ENCODE measurements at regions not wholly inside any gene's neighbourhood (a gene's known extent, or its start where the extent isn't known, plus 50 kb on each side); places are given as distances from the start of the nearest gene placed in this dataset.
"Not testable (repeated sequence)": the region's sequence is repeated elsewhere in the genome, so short reads cannot be mapped to it uniquely, and the experiment has no call there.

DNA sequence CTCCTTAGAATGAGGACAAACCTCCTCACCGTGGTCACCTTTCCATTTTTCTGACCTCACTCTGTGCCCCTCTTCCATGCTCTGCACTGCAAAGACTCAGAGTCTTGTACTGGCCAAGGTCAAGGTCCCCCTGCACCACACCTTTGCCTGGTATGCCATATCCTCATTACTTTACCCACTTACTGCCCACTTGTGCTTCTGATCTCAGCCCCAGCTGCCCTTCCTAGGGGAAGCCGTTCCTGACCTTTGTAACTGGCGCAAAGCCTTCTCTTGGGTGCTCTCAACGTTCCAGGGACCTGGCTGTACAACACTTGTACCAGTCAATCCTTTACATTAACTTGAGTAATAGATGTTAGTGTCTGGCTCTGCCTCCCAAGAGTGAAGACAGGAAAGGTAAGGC, 256.0 kb downstream of the SV2B start:
- no peak for DNase-seq

DNA sequence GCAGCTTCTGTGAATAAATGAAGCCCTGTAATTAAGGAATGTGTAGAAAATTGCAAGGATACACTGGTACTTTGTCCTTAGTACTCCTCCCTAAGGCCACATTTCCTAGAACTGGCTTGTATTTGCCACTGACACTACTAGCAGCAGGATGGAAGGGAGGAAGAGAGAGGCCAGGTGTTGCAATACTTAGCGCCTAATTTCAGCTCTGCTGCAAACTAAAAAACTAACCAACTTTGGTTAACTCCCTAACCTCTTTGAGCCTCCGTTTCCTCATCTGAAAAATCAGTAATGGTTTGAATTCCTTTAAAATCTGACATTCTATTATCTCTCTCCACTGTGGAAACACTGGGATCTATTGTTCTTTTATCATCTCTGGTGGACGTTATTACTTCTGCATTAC, 257.0 kb downstream of the SV2B start:
- no peak for DNase-seq

DNA sequence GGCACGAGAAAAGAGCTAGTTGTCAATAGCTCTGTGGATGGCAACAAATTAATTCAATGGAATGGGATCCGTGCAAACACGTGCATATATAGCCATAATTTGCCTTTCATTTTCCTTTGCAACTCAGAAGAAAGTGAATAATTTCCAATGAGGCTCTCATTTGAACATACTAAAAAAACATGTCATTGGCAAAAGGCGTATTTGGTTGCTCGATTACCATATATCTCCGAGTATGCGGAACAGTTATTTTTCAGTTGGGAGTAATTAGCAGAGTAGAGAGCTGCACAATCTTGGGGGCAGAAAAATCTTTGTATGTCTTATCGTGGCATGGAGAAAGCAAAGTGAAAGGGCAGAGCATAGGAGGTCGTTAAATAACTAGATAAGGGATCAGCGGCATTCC, 257.4 kb downstream of the SV2B start:
- DNase-seq, result no peak

DNA sequence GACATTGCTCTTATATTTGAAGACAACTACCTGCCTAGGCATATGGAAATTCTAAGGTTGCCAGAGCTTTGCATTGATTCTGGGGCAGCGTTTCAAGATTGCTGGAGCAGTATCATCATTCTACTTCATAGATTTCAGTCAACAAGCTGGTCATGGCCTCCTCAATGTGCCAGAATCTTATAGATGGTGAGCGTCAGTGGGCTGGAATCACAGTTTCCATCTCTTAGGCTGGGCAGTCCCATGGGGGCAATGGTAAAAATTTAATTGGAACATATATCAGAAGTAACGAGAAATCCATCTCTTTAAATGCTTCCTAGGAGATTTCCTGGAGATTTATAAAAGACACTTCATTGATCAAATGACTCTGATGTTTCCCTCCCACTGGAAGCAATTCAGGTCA, 258.3 kb downstream of the SV2B start:
- no peak for DNase-seq

DNA sequence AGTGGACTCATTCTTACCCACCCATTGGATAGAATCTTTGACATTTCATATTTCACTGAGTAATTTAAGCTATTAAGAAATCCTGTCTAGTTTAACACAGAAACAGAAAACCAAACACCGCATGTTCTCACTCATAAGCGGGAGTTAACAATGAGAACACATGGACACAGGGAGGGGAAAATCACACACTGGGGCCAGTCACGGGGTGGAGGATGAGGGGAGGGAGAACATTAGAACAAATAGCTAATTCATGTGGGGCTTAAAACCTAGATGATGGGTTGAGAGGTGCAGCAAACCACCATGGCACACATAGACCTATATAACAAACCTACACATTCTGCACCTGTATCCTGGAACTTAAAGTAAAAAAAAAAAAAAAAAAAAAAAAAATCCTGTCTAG, 261.6 kb downstream of the SV2B start:
- not testable (repeated sequence) for DNase-seq

DNA sequence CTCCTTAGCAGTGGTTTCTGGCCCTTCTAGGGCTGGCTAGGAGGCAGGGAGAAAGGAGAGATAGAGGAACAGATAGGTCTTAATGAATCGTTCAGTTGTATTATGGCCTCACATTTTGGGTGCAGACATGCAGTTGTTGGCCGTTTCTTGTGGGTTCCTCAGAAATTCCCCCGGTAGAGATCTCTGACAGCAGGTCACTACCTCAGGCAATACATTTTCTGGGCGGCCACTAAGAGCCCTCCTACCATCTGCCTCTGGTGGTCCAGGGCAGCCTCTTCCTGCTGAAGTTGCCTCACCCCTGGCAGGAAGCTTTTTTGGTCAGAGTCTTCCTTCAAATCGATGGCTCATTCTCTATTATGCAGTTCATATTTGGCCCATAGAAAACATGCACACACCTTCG, 266.1 kb downstream of the SV2B start:
- DNase-seq, result no peak

DNA sequence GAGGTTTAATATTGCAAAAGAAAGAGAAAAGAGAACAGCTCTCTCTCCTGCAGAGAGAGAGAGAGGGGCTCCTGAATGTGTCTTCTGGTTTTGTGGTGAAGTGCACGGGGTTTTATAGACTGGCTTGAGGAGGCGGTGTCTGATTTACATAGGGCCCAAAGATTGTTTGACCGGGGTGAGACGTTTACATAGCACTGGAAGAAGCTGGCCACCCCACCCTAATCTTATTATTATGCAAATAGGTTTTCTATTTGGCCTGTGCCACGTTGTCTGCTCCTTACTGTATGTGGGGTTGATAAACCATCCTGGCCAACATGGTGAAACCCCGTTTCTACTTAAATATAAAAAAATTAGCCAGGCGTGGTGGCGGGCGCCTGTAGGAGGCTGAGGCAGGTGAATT, 268.6 kb downstream of the SV2B start:
- DNase-seq, result no peak

DNA sequence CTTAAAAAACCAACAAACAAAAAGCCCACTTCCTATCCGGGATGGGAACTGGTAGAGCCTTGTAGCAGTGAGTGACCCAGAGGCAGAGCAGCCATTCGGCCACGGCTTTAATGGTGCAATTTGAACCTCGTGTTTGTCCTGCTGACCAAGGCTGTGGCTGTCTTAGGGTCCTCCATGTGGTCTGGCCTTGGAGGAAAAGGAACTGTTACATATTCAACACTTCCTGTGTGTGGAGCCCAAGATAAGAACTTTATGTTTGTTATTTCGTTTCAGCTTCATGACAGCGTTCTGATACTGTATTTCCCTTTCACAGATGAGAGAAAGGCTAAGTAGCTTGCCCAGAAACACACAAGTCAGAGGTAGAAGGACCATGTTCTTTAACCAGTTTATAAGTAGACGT, 269.8 kb downstream of the SV2B start:
- no peak for DNase-seq

DNA sequence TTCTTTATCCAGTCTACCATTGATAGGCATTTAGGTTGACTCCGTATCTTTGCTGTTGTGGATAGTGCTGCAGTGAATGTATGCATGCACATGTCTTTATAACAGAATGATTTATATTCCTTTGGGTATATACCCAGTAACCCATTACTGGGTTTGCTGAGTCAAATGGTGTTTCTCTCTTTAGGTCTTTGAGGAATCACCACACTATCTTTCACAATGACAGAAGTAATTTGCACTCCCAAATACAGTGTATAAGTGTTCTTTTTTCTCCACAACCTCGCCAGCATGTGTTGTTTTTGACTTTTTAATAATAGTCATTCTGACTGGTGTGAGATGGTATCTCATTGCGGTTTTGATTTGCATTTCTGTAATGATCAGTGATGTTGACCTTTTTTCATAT, 271.3 kb downstream of the SV2B start:
- DNase-seq, result not testable (repeated sequence)

DNA sequence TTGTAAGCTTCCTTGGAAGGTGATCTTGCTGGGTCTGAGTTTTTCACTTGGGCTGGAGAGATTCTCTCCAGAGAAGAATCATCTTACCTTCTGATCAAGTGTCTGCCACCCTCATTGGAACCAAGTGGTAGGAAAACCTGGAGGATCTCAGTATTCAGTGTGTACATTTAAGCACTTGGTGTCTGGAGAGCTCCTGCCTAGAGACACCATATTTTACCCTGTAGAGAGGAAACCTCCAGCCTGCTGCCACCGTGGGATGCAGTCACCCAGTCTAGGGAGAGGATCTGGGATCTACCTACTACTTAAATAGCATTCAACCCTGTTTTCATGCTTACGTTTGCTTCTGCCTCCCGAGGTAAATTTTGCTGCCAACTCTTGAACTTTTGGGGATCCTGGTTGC, 274.3 kb downstream of the SV2B start:
- no peak for DNase-seq

DNA sequence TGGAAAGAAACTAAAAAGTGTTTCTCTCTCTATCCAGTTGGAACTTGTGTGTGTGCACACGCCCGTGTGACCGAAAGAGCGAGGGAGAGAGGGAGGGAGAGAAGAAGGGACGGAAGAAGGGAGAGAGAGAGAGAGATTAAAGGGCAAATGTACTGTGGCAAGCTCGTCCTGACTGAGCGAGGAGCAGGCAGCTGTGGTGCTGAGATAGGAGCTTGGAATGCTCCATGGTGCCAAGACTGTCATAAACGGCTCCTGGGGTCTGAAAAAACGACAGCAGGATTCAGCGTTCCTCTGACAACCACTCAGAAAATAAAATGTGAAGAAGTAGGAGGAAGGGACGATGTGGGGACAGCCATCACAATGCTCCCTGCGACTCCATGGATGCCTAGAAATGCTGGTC, 276.0 kb downstream of the SV2B start:
- DNase-seq, result no peak

DNA sequence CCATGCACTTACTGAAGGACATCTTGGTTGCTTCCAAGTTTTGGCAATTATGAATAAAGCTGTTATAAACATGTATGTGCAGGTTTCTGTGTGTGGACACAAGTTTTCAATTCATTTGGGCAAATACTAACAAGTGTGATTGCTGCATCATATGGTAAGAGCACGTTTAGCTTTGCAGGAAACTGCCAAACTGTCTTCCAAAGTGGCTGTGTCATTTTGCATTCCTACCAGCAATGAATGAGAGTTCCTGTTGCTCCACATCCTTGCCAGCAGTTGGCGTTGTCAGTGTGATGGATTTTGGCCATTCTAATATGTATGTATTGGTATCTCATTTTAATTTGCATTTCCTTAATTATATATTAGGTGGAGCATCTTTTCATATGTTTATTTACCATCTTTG, 280.1 kb downstream of the SV2B start:
- DNase-seq, result no peak

DNA sequence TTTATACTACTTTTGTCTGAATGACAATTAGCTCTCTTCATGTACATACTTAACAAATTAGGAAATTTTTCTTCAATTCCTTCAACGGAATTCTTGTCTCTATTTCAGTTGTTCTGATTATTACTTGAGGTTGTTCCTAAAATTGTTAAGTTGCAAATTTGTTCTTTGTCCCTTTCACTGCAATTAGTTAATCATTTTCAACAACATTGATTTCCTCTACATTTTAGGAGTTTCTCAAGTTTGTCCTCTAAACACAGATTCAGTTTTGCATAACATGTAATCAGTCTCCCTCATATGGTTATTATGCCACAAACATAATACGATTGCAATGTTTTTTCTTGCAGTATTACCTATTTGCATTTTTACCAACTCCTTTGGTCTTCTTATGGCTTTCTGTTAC, 283.5 kb downstream of the SV2B start:
- no peak for DNase-seq

DNA sequence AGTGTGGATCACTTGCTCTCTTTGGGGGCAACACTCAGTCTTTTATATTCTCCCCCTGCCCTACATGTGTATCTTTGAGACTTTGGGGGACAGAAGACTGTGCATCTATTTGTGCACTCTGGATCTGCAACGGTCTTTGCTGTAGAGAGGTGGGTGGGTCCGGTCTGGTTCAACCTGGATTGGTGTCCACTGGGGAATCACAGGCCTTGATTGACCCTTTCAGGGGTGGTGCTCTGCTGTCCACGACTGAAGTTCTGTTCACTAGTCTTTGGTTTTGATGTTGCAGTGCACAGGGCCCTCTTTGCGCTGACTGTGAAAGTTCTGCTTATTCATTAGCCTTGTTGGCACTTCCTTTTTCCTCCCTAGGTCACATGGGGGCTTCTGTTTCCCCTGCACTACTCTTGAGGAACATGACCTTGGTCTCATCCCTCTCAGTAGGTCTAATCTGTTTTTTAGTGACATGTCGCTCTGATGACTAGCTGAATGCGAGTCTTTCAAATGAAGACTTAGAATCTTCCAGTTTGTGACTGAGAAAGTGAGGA, 284.2 kb downstream of the SV2B start:
- DNase-seq, result no peak

DNA sequence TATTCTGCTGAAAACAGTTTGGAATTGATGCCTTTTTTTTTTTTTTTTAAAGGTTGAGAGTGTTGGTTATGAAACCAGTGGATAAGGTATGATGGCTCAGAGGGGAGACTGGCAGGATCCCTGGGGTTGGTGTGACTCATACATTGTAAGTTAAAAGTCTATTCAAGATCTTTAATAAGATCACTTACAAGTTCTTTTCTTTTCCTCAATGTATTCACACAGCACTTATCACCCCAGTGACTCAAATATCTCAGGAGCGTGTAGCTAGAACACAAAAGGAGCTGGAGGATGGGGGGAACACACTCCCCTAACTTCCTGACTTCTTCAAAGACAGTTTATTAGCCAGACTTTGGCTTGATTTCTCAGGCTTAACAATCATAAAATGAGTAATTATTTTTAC, 285.3 kb downstream of the SV2B start:
- DNase-seq, result no peak

DNA sequence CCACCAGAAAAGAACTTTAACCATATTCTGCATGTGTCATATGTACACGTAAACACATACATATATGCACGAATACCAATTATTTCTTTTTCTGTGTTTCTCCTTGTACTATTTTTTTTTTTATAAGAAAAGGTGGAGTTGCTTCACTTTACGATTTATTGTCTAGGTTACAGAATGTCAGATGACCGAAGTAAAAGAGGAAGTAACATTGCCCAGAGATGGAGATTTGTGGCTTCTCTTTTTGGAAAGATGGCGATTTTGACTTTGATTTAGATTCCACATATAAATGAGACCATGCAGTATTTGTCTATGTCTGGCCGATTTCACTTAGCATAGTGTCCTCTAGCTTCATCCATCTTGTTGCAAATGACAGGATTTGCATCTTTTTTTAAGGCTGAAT, 293.1 kb downstream of the SV2B start:
- no peak for DNase-seq

DNA sequence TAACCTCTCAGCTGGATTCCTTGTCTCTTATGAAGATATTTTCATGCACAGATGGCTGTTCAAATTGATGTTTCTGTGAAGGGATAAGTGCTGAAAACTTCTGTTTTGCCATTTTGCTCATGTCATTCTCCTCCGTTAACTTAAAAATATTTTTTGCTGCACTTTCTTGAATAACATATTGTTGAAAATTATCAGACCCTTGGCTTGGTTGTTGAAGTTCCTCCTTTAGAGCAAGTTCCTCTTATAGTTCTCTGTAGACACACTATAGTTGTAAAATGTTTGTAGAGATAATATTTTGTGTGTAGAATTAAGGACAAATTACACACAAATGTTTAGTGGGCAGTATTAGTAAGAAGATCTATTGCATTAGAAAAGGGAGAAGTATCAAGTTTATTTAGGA, 300.4 kb downstream of the SV2B start:
- DNase-seq, result no peak

DNA sequence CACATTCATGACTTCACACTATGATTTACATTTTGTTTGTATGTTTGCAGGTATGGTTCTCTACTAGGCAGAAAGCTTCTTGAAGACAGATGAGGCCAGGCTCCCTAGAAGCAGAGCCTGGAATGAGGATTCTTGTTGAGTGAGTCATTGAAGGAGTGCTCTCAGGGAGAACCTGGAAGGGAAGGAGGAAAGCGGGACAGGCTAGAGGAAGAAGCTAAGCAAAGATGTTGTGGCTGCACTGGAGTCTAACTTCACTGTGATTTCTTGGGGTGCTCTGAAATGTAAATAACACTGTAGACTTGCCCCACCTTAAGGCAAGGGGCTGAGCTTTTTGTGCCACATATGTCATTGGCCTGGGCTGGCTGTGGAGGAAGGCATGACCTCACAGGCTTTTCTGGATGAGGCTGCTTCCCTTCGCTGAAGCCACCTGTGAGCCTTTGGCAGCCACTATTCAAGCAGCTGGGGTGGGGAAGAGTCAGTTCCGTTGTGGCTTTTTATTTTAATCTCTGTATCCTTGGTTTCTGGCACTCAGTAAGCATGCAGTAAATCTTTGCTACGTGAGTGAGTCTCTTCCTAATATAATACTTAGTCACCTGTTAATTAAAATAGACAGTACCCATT, 307.3 kb downstream of the SV2B start:
- DNase-seq, result no peak

DNA sequence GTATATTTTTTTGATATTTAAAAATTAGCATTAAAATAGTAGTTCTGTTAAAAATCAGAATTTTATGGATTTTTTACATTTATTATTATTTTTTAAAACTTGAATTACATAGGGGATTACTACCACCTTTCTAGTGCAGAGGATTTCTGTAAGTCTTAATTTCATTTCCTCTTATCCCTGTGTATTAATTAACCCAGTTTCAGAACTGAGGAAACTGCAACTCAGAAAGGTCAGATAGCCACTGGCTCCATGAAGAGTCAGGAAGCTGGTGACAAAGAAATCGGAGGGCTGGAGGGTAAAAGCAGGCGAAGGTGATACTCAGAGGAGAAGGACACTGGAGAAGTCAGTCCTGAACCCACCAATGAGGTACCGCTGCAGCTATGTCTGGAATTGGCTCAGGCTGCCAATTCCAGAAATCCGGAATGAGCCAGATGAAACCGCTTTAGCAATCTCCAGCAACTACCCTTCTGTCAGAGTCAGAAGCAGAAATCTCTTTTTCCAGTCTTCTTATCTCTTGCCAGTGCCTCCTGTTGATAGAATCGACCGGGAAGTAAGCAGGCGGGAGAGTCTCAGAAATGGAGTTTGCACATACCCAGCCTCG, 308.5 kb downstream of the SV2B start:
- DNase-seq, result no peak

DNA sequence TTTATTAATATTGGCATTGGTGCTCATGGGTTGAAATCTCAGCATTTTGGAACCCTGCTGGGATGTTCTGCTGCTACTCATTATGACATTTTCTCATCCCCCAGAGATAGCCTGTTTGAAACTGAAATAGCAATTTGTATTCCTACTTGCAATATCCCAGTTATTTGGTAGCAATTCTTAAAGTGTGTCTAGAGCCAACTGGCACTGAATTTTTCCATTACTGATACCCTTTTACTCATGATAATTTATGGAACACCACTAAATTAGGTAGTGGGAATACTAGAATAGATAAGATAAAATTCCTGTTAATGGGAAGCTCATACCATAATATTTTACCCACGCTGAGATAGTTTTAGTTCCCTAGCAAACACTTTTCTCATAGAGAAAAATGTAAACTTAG, 309.3 kb downstream of the SV2B start:
- DNase-seq, result no peak

DNA sequence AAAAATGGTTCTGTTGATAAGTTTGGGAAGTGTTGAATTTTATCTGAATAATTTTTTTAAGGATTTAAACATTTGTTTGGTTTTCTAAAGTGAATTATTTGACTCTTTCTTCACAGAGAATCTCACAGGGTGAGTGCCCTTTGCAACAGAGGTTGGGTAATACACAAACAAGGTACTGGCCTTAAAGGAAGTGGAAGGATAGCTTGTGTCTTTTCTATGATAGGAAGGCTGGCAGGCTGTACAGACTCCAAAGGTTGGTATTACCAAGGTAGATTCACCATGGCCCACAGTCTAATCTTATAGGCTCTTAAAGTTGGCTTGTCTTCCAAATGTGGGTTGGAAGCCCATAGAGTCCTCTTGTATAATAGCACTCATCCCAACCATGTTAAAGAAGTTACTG, 311.5 kb downstream of the SV2B start:
- no peak for DNase-seq

DNA sequence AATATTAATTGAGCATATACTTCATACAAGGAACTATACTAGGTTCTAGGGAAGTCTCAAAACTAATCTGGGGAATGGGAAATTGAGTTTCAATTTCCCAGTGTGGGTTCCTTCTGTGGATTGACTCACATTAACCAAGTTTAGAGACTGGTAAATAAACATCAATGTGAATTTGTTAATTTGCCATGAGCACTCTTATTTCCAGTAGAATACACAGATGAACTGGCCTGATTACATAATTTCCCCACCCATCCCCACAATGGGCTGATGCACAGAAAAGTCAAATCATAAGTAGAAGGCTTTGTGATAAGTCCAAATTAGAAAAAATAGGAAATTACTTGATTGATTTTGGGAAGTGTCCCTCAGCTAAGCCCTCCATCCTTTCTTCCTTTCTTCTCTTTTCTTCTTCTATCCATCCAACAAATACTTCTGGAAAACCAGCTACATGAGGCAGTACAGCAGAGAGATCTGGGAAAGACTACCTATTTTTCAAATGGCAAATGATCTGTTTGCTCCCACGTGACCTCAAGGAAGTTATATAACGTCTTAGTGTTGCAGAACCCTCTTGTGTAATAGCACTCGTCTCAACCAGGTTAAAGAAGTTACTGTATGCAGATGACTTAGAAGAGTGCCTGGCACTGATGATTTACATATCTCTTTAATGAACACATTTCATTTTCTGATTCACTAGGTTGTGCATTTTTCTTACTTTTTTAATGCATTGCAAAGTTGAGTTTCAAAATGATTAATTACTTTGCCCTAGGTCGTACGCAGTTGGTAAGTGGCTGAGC, 312.3 kb downstream of the SV2B start:
- no peak for DNase-seq

DNA sequence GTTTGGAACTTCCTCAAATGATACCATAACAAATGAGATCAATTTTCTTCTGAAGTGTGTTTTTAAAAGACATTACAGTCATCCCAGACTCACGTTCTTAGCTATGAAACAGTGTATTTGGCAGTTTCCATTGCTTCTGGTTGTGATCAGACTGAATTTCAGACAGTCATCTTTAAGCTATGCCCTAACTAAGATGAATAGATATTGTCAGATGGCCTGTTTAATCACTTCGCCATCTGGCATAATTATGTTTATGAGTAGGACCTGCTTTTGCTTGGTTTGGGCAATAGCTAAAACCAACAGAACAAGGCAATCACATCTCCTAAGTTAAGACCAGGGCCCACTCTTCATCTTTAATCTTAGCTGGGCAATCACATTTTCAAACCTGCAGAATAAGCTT, 313.1 kb downstream of the SV2B start:
- no peak for DNase-seq

DNA sequence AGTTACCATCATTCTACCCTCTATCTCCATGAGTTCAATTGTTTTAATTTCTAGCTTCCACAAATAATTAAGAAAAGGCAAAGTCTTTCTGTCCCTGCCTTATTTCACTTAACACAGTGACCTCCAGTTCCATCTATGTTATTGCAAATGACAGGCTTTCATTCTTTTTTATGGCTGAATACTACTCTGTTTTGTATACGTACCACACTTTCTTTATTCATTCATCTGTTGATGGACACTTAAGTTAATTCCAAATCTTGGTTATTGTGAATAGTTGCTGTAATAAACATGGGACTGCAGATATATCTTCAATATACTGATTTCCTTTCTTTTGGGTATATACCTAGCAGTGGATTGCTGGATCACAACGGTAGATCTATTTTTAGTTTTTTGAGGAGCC, 314.1 kb downstream of the SV2B start:
- DNase-seq, result no peak

Data from stimulated activated CD4-positive, alpha-beta T cell treated with anti-CD3 and anti-CD28 coated beads, Interleukin-2, amount 100 ng/mL, for 24 hours (primary cell).